Prostate gland (tissue), 2 donors: ENCODE measurements at regions not wholly inside any gene's neighbourhood (a gene's known extent, or its start where the extent isn't known, plus 50 kb on each side); places are given as distances from the start of the nearest gene placed in this dataset.

Experiments used
- POLR2A ChIP-seq: fragments of 450-650 bp; IDR thresholded peaks from one replicate; pipeline ENCODE4 v1.6.1; 2016; ENCODE audit warnings: antibody characterized with exemption, mild to moderate bottlenecking
- POLR2AphosphoS5 ChIP-seq: sonication (generic); formaldehyde crosslinking; IDR thresholded peaks from one replicate; pipeline ENCODE4 v1.6.1; 2017; ENCODE audit warnings: antibody characterized with exemption
- TF ChIP-seq, protein P1 (sequence below), 4 experiments: fragments of 200-600 bp in 2 of 4; fragments of 450-650 bp in 2 of 4; sonication (generic) in 2 of 4; IDR thresholded peaks; 1 replicate in 3 of 4; 2 replicates in 1 of 4; pipeline ENCODE4 v1.5.1; 2016 to 2019; ENCODE audit warnings: antibody characterized with exemption in 4 of 4, mild to moderate bottlenecking in 2 of 4, moderate library complexity in 2 of 4

DNA sequence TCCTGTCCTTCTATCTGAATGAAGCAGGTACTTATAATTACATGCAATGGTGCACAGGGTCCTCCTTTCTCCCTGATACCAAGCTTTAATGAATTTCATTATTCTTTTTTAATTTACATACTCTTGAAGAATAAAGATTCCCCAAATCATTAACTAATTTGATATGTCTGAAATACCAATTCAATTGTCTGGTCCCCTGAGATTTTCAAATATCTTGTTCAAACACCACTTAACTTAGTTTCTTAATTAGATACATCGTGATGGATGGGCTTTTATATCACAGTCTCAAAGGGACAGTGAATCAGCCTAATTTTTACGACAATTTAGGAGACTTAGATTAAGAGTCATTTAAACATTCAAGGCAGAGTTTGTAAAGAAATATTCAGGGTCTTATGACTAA lies 1054.6 kb downstream of the PLA2G4A start:
- TF ChIP-seq, protein P1, sequence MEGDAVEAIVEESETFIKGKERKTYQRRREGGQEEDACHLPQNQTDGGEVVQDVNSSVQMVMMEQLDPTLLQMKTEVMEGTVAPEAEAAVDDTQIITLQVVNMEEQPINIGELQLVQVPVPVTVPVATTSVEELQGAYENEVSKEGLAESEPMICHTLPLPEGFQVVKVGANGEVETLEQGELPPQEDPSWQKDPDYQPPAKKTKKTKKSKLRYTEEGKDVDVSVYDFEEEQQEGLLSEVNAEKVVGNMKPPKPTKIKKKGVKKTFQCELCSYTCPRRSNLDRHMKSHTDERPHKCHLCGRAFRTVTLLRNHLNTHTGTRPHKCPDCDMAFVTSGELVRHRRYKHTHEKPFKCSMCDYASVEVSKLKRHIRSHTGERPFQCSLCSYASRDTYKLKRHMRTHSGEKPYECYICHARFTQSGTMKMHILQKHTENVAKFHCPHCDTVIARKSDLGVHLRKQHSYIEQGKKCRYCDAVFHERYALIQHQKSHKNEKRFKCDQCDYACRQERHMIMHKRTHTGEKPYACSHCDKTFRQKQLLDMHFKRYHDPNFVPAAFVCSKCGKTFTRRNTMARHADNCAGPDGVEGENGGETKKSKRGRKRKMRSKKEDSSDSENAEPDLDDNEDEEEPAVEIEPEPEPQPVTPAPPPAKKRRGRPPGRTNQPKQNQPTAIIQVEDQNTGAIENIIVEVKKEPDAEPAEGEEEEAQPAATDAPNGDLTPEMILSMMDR (IDR thresholded peaks at IDR 0.05), result no peak
- TF ChIP-seq POLR2AphosphoS5 (no peak), POLR2A (no peak)
